Neuronal stem cell (in vitro differentiated cells): ENCODE measurements at regions not wholly inside any gene's neighbourhood (a gene's known extent, or its start where the extent isn't known, plus 50 kb on each side); places are given as distances from the start of the nearest gene placed in this dataset. TPM values are rescaled to one million over a fixed set of nuclear protein-coding genes. Genes with fewer than 3 reads are reported as not detected.

Experiments used
- small RNA-seq: library from polyadenylated mRNA; stranded (forward); fragments of <200 nt; extraction: miRNeasy Mini kit (QIAGEN cat#:217004); gene quantifications from one replicate; pipeline ENCODE3, GENCODE V24; 2013; ENCODE audit not compliant: insufficient read depth

Small RNA genes in the stretch of these regions (small RNA-seq; reads per million reads assigned to genes)
- not detected for gene AL590004.1
